ENCODE measurements at regions not wholly inside any gene's neighbourhood (a gene's known extent, or its start where the extent isn't known, plus 50 kb on each side); places are given as distances from the start of the nearest gene placed in this dataset.
A peak's percentile ranks its signal among the peaks of the same experiment; 100 is the strongest.

DNA sequence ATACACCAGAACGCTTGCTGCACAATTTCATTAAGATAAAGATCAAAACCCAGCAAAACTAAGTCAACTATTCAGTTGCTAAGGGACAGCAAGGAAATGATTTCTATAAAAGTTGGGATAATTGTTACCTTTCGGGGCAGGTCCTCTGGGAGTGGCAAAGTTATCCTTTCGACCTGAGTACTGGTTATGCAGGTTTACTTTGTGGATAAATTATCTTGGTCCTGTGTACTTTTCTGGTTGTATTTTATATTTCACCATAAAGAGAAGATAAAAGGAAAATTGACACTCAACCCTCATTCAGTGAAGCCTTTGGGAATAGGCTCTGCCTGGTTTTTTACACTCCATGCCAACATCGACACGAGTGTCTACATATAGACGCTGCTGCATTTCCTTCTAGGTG lies 146.5 kb downstream of the SYK start:
- Histone ChIP-seq H3K27ac (no peak overlapping the region), H3K4me1 (no peaks in the 10 kb centered on the region), H3K4me3 (replicated peaks in 1 of 3) (no peak overlapping the region), H3K9me3 (no peaks in the 10 kb centered on the region), H3K36me3 (no peaks in the 10 kb centered on the region), H3K27me3 (no peaks in the 10 kb centered on the region)
- no peak for DNase-seq
- WGBS, 2 donors, result 72 to 77% methylated on average over 6 of the region's 6 CpGs
- TF ChIP-seq, protein P1, sequence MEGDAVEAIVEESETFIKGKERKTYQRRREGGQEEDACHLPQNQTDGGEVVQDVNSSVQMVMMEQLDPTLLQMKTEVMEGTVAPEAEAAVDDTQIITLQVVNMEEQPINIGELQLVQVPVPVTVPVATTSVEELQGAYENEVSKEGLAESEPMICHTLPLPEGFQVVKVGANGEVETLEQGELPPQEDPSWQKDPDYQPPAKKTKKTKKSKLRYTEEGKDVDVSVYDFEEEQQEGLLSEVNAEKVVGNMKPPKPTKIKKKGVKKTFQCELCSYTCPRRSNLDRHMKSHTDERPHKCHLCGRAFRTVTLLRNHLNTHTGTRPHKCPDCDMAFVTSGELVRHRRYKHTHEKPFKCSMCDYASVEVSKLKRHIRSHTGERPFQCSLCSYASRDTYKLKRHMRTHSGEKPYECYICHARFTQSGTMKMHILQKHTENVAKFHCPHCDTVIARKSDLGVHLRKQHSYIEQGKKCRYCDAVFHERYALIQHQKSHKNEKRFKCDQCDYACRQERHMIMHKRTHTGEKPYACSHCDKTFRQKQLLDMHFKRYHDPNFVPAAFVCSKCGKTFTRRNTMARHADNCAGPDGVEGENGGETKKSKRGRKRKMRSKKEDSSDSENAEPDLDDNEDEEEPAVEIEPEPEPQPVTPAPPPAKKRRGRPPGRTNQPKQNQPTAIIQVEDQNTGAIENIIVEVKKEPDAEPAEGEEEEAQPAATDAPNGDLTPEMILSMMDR (IDR thresholded peaks at IDR 0.05), result no peak
- TF ChIP-seq POLR2A (IDR thresholded peaks at IDR 0.05), result no peak
- intact Hi-C loops (cut with DNase I), result no loop called here

DNA sequence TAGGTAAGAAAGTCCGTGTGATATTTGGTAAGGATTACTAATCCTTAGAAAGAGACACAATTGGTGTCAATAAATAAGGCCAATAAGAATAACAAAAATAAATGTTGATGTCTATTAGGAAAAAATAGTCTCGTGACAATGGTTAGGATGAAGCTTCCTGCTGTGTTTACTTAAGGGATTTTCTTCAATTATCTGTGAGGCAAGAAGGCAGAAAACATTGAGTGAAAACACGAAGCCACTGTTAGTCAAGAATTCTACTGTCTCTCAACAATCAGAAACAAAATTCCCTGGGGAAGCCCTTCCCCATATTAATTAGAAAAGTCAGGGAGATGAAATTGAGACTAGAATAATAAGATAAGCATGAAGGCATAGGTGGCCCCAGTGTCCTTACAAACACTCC lies 149.0 kb downstream of the SYK start:
- Histone ChIP-seq H3K4me3 (replicated peaks in 1 of 3) (no peak overlapping the region), H3K27ac (no peak overlapping the region), H3K27me3 (no peaks in the 10 kb centered on the region), H3K4me1 (no peaks in the 10 kb centered on the region), H3K9me3 (no peaks in the 10 kb centered on the region), H3K36me3 (no peaks in the 10 kb centered on the region)
- TF ChIP-seq, protein P1 (IDR thresholded peaks at IDR 0.05), result no peak
- no peak for TF ChIP-seq POLR2A (IDR thresholded peaks at IDR 0.05)
- intact Hi-C loops (cut with DNase I), result no loop called here
- 46 to 49% methylated on average over 3 of the region's 3 CpGs for WGBS, 2 donors
- no peak for DNase-seq

DNA sequence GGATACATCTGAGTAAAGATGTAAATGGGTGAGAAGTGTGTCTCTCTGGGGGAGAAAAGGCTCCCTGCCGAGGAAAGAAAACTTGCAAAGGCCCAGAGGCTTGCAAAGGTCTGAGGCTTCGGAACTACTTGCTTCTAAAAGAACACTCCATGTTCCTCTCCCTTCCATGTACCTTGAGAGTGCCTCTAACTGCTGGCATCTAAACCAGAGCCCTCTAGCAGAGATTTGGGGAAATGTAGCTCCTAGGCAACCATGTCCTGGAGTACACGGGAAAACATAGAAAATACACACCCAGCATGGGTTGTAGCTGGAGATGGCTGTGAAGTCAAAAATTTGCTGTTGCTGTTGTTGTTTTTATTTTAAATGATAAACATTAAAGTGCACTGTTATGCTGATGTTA lies 151.6 kb downstream of the SYK start:
- no peaks in the 10 kb centered on the region for H3K36me3 ChIP-seq
- no peak for DNase-seq
- no peaks in the 10 kb centered on the region for H3K9me3 ChIP-seq
- intact Hi-C loops (cut with DNase I), result no loop called here
- WGBS, 2 donors, result 37 to 46% methylated on average over 3 of the region's 3 CpGs
- no peak overlapping the region for H3K4me3 ChIP-seq (replicated peaks in 1 of 3)
- H3K4me1 ChIP-seq, result peaks cover 10 to 13% of the 10 kb centered on the region in 2 donors
- no peaks in the 10 kb centered on the region for H3K27me3 ChIP-seq
- H3K27ac ChIP-seq, result no peak overlapping the region
- no peak for TF ChIP-seq POLR2A (IDR thresholded peaks at IDR 0.05)
- TF ChIP-seq, protein P1 (IDR thresholded peaks at IDR 0.05), result no peak

DNA sequence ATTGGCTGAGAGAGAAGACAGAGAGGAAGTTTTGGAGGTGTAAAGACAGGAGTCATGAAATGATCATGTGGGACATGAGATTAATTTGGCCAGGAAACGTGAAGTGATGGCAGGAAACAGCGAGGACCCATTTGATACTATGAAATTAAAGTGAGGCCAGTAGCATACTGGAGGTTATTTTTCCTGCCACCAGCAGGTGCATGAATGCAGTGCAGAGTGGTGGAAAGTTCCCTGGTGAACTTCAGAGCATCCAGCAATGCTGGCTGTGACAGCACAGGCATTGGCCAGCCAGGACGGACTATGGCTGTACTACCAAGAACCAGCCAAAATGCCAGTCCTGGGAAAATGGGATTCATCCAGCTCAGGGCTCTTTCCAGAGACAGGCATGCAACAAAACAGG lies 152.2 kb downstream of the SYK start:
- Histone ChIP-seq H3K9me3 (no peaks in the 10 kb centered on the region), H3K27ac (no peak overlapping the region), H3K36me3 (no peaks in the 10 kb centered on the region), H3K4me1 (peaks cover 16 to 19% of the 10 kb centered on the region in 2 donors), H3K4me3 (replicated peaks in 1 of 3) (no peak overlapping the region), H3K27me3 (no peaks in the 10 kb centered on the region)
- no peak for TF ChIP-seq POLR2A (IDR thresholded peaks at IDR 0.05)
- TF ChIP-seq, protein P1 (IDR thresholded peaks at IDR 0.05), result no peak
- intact Hi-C loops (cut with DNase I), result no loop called here
- WGBS, 2 donors, result 80 to 83% methylated on average over 3 of the region's 3 CpGs
- no peak for DNase-seq

DNA sequence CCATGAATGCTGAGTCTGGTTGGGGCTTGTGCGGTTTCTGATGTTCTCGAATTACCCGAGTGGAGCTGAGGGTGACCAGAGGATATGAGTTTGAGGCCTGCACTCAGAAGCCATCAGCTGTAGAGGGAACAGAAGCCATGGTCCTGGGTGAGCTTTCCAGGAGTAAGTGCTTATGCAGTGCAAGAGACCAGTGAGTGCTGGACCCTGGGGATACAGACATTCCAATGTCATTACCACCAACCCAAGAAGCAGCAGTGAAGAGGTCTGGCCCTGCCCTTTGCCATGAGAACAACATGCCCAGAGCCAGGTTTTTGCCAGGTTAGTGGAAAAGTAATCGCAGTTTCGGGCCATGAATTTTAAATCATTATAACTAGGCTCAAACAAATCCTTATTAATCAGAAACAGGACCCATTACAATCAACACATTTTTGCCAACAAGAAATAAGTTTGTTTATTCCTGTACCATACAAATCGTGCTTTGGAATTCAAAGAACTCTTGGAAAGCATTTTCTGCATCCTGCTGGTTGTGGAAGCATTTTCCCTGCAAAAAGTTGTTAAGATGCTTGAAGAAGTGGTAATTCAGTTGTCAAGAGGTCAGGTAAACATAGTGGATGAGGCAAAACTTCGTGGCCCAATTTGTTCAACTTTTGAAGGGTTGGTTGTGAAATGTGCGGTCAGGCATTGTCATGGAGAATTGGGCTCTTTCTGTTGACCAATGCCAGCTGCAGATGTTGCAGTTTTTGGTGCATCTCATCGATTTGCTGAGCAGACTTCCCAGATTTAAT lies 154.6 kb downstream of the SYK start:
- no peak for TF ChIP-seq POLR2A (IDR thresholded peaks at IDR 0.05)
- TF ChIP-seq, protein P1 (IDR thresholded peaks at IDR 0.05), result no peak
- H3K27me3 ChIP-seq, result no peaks in the 10 kb centered on the region
- no peaks in the 10 kb centered on the region for H3K36me3 ChIP-seq
- H3K4me1 ChIP-seq, result peaks cover 31 to 32% of the 10 kb centered on the region in 2 donors
- intact Hi-C loops (cut with DNase I), result no loop called here
- DNase-seq, result peak; percentile 50 to 54
- peak overlapping the region in 2 of 3 donors; percentile 34 to 39 for H3K27ac ChIP-seq
- 71 to 77% methylated on average over 9 of the region's 9 CpGs for WGBS, 2 donors
- H3K9me3 ChIP-seq, result no peaks in the 10 kb centered on the region
- H3K4me3 ChIP-seq (replicated peaks in 1 of 3), result no peak overlapping the region
